Prostate gland (tissue), 2 donors: ENCODE measurements at regions not wholly inside any gene's neighbourhood (a gene's known extent, or its start where the extent isn't known, plus 50 kb on each side); places are given as distances from the start of the nearest gene placed in this dataset.
A peak's percentile ranks its signal among the peaks of the same experiment; 100 is the strongest.

Experiments
- CTCF ChIP-seq, 4 experiments: fragments of 200-600 bp in 2 of 4; fragments of 450-650 bp in 2 of 4; sonication (generic) in 2 of 4; IDR thresholded peaks; 1 replicate in 3 of 4; 2 replicates in 1 of 4; pipeline ENCODE4 v1.5.1; 2016 to 2019; ENCODE audit warnings: antibody characterized with exemption in 4 of 4, mild to moderate bottlenecking in 2 of 4, moderate library complexity in 2 of 4
- POLR2A ChIP-seq: fragments of 450-650 bp; IDR thresholded peaks from one replicate; pipeline ENCODE4 v1.6.1; 2016; ENCODE audit warnings: antibody characterized with exemption, mild to moderate bottlenecking

- peak in 1 of 4 experiments; percentile 38 for TF ChIP-seq CTCF (IDR thresholded peaks at IDR 0.05)
- TF ChIP-seq POLR2A = no peak
Measured at GRCh38 chr10:6918305-6918704, 338.2 kb upstream of the PRKCQ start.
